ENCODE measurements at regions not wholly inside any gene's neighbourhood (a gene's known extent, or its start where the extent isn't known, plus 50 kb on each side); places are given as distances from the start of the nearest gene placed in this dataset.

- TF ChIP-seq POLR2AphosphoS5 (IDR thresholded peaks at IDR 0.05; ENCODE audit: low read depth, low read length) (no peak), POLR2A (IDR thresholded peaks at IDR 0.05; ENCODE audit: low read depth, low read length) (no peak)
Observed at GRCh38 chr10:9038146-9038714, 983.7 kb downstream of the GATA3 start.
